Vagina (tissue), 2 donors: ENCODE measurements at regions not wholly inside any gene's neighbourhood (a gene's known extent, or its start where the extent isn't known, plus 50 kb on each side); places are given as distances from the start of the nearest gene placed in this dataset.

Experiments
- DNase-seq, 2 donors: peaks; one replicate each; pipeline ENCODE4 v3.0.0-alpha.2; 2017; ENCODE audit errors: extremely low spot score in 2 of 2
- H3K27ac ChIP-seq: fragments of 200-600 bp; sonication (generic); one replicate; pipeline ENCODE4 v1.5.1; 2019
- H3K27me3 ChIP-seq: fragments of 200-600 bp; sonication (generic); one replicate; pipeline ENCODE4 v1.5.1; 2019
- H3K36me3 ChIP-seq, 2 donors: fragments of 200-600 bp; sonication (generic); one replicate each; pipeline ENCODE4 v1.5.1; 2017 to 2019
- H3K4me1 ChIP-seq: fragments of 200-600 bp; sonication (generic); one replicate; pipeline ENCODE4 v1.5.1; 2019
- H3K4me3 ChIP-seq, 2 donors: fragments of 200-600 bp; sonication (generic); 1 replicate in 1 of 2; 2 replicates in 1 of 2; pipeline ENCODE4 v1.5.1; 2016 to 2019
- H3K9me3 ChIP-seq: fragments of 200-600 bp; sonication (generic); one replicate; pipeline ENCODE4 v1.5.1; 2019
- CTCF ChIP-seq, 3 experiments: fragments of 450-650 bp in 2 of 3; fragments of 200-600 bp in 1 of 3; sonication (generic) in 1 of 3; IDR thresholded peaks; one replicate each; pipeline ENCODE4 v1.5.1; 2017 to 2019; ENCODE audit warnings: antibody characterized with exemption in 3 of 3, mild to moderate bottlenecking in 2 of 3, moderate library complexity in 2 of 3
- POLR2A ChIP-seq, 2 donors: fragments of 450-650 bp; IDR thresholded peaks; one replicate each; pipeline ENCODE4 v1.6.1; 2017; ENCODE audit warnings: antibody characterized with exemption in 2 of 2, mild to moderate bottlenecking in 2 of 2, moderate library complexity in 2 of 2
- POLR2AphosphoS5 ChIP-seq, 2 donors: sonication (generic); formaldehyde crosslinking; IDR thresholded peaks; one replicate each; pipeline ENCODE4 v1.9.0; 2017; ENCODE audit warnings: antibody characterized with exemption in 2 of 2, mild to moderate bottlenecking in 2 of 2, low read depth in 1 of 2; ENCODE audit not compliant: insufficient read depth in 1 of 2
- intact Hi-C: fragments of 100-400 bp; cut with DNase I; formaldehyde crosslinking; loops from one replicate; pipeline ENCODE4 v1.15.1; 2023

GRCh38 chr5:14071433-14071832 lies 71.7 kb upstream of the TRIO start:
- no peak for TF ChIP-seq POLR2AphosphoS5 (IDR thresholded peaks at IDR 0.05; ENCODE audit: insufficient read depth in 1 of 2, low read depth in 1 of 2)
- no peak for TF ChIP-seq CTCF (IDR thresholded peaks at IDR 0.05)
- no peak for TF ChIP-seq POLR2A (IDR thresholded peaks at IDR 0.05)
- H3K4me1 ChIP-seq = no peaks in the 10 kb centered on the region
- H3K4me3 ChIP-seq = no peak overlapping the region
- DNase-seq = no peak
- intact Hi-C loops = no loop called here
- no peaks in the 10 kb centered on the region for H3K36me3 ChIP-seq
- H3K27ac ChIP-seq = no peak overlapping the region
- H3K9me3 ChIP-seq = no peaks in the 10 kb centered on the region
- no peaks in the 10 kb centered on the region for H3K27me3 ChIP-seq

- Histone ChIP-seq H3K4me1 (no peaks in the 10 kb centered on the region), H3K4me3 (no peak overlapping the region), H3K9me3 (no peaks in the 10 kb centered on the region), H3K27ac (no peak overlapping the region), H3K27me3 (no peaks in the 10 kb centered on the region), H3K36me3 (no peaks in the 10 kb centered on the region)
- TF ChIP-seq CTCF (IDR thresholded peaks at IDR 0.05) = no peak
- TF ChIP-seq POLR2A (IDR thresholded peaks at IDR 0.05) = no peak
- TF ChIP-seq POLR2AphosphoS5 (IDR thresholded peaks at IDR 0.05; ENCODE audit: insufficient read depth in 1 of 2, low read depth in 1 of 2) = no peak
- intact Hi-C loops = loop anchor here (10.0 kb wide), 1 partner anchor 1114 kb away; no protein-coding TSS in a partner anchor
- DNase-seq = no peak
Observed at GRCh38 chr5:14069021-14069420, 74.1 kb upstream of the TRIO start.

GRCh38 chr5:14068136-14068535 lies 75.0 kb upstream of the TRIO start:
- no peaks in the 10 kb centered on the region for H3K27me3 ChIP-seq
- no peak overlapping the region for H3K4me3 ChIP-seq
- H3K9me3 ChIP-seq = no peaks in the 10 kb centered on the region
- DNase-seq = no peak
- H3K4me1 ChIP-seq = no peaks in the 10 kb centered on the region
- no peak overlapping the region for H3K27ac ChIP-seq
- intact Hi-C loops = loop anchor here (10.0 kb wide), 1 partner anchor 1113 kb away; no protein-coding TSS in a partner anchor
- H3K36me3 ChIP-seq = no peaks in the 10 kb centered on the region
- no peak for TF ChIP-seq CTCF (IDR thresholded peaks at IDR 0.05)
- no peak for TF ChIP-seq POLR2A (IDR thresholded peaks at IDR 0.05)
- no peak for TF ChIP-seq POLR2AphosphoS5 (IDR thresholded peaks at IDR 0.05; ENCODE audit: insufficient read depth in 1 of 2, low read depth in 1 of 2)

- Histone ChIP-seq H3K9me3 (no peaks in the 10 kb centered on the region), H3K27ac (no peak overlapping the region), H3K36me3 (no peaks in the 10 kb centered on the region), H3K4me3 (no peak overlapping the region), H3K4me1 (no peaks in the 10 kb centered on the region), H3K27me3 (no peaks in the 10 kb centered on the region)
- no peak for DNase-seq
- intact Hi-C loops = loop anchor here (10.0 kb wide), 1 partner anchor 1112 kb away; no protein-coding TSS in a partner anchor
- no peak for TF ChIP-seq POLR2A (IDR thresholded peaks at IDR 0.05)
- no peak for TF ChIP-seq POLR2AphosphoS5 (IDR thresholded peaks at IDR 0.05; ENCODE audit: insufficient read depth in 1 of 2, low read depth in 1 of 2)
- no peak for TF ChIP-seq CTCF (IDR thresholded peaks at IDR 0.05)
Observed at GRCh38 chr5:14066326-14066725, 76.8 kb upstream of the TRIO start.

GRCh38 chr5:14064841-14065240 lies 78.3 kb upstream of the TRIO start:
- H3K36me3 ChIP-seq = no peaks in the 10 kb centered on the region
- H3K4me3 ChIP-seq = no peak overlapping the region
- no peaks in the 10 kb centered on the region for H3K9me3 ChIP-seq
- TF ChIP-seq POLR2A (IDR thresholded peaks at IDR 0.05) = no peak
- TF ChIP-seq CTCF (IDR thresholded peaks at IDR 0.05) = no peak
- TF ChIP-seq POLR2AphosphoS5 (IDR thresholded peaks at IDR 0.05; ENCODE audit: insufficient read depth in 1 of 2, low read depth in 1 of 2) = no peak
- no peaks in the 10 kb centered on the region for H3K27me3 ChIP-seq
- intact Hi-C loops = loop anchor here (10.0 kb wide), 1 partner anchor 1110 kb away; no protein-coding TSS in a partner anchor
- no peak for DNase-seq
- H3K27ac ChIP-seq = no peak overlapping the region
- H3K4me1 ChIP-seq = no peaks in the 10 kb centered on the region
